HG03095 (cell line): ENCODE measurements at regions not wholly inside any gene's neighbourhood (a gene's known extent, or its start where the extent isn't known, plus 50 kb on each side); places are given as distances from the start of the nearest gene placed in this dataset.

Experiments
- ATAC-seq: cut with Tn5 transposase; IDR thresholded peaks from one replicate; pipeline ENCODE4 v1.9.1; 2021; ENCODE audit warnings: moderate library complexity; ENCODE audit not compliant: unreplicated experiment

- ATAC-seq = no peak
Measured at GRCh38 chr7:106797937-106798336, 67.1 kb upstream of the PIK3CG start.

GRCh38 chr7:106802589-106802988 lies 62.5 kb upstream of the PIK3CG start:
- no peak for ATAC-seq

GRCh38 chr7:106806556-106806955 lies 58.5 kb upstream of the PIK3CG start:
- ATAC-seq = no peak

- no peak for ATAC-seq
Measured at GRCh38 chr7:106807474-106807873, 57.6 kb upstream of the PIK3CG start.

GRCh38 chr7:106808967-106809635 lies 56.0 kb upstream of the PIK3CG start:
- no peak for ATAC-seq

- ATAC-seq = no peak
Measured at GRCh38 chr7:106811472-106811871, 53.6 kb upstream of the PIK3CG start.

GRCh38 chr7:106812027-106812643 lies 52.9 kb upstream of the PIK3CG start:
- no peak for ATAC-seq

- no peak for ATAC-seq
Measured at GRCh38 chr7:106813705-106814305, 51.3 kb upstream of the PIK3CG start.

- no peak for ATAC-seq
Measured at GRCh38 chr7:106814887-106815286, 50.2 kb upstream of the PIK3CG start.
